ENCODE measurements at regions not wholly inside any gene's neighbourhood (a gene's known extent, or its start where the extent isn't known, plus 50 kb on each side); places are given as distances from the start of the nearest gene placed in this dataset.

- Histone ChIP-seq H3K4me1 (ENCODE audit: insufficient read depth, low read length) (no peaks in the 10 kb centered on the region), H3K27ac (ENCODE audit: low read depth in 1 of 2, low read length in 2 of 2) (no peak overlapping the region), H3K4me3 (ENCODE audit: low read length) (no peak overlapping the region), H3K27me3 (ENCODE audit: control insufficient read depth in 1 of 2, insufficient read depth in 2 of 2, low read length in 2 of 2) (no peaks in the 10 kb centered on the region), H3K36me3 (ENCODE audit: insufficient read depth, low read length) (no peaks in the 10 kb centered on the region), H3K9me3 (ENCODE audit: control insufficient read depth in 1 of 2, insufficient read depth in 1 of 2, low read length in 2 of 2) (no peaks in the 10 kb centered on the region)
- Mint-ChIP-seq H3K4me1 (ENCODE audit: low read depth) (no peaks in the 10 kb centered on the region), H3K9me3 (no peaks in the 10 kb centered on the region), H3K4me3 (no peak overlapping the region), H3K36me3 (ENCODE audit: low read depth) (no peaks in the 10 kb centered on the region), H3K27ac (no peak overlapping the region), H3K27me3 (peaks cover 4% of the 10 kb centered on the region)
- intact Hi-C loops (cut with DNase I, micrococcal nuclease) = no loop called here
- DNase-seq = no peak
- TF ChIP-seq, protein P1, sequence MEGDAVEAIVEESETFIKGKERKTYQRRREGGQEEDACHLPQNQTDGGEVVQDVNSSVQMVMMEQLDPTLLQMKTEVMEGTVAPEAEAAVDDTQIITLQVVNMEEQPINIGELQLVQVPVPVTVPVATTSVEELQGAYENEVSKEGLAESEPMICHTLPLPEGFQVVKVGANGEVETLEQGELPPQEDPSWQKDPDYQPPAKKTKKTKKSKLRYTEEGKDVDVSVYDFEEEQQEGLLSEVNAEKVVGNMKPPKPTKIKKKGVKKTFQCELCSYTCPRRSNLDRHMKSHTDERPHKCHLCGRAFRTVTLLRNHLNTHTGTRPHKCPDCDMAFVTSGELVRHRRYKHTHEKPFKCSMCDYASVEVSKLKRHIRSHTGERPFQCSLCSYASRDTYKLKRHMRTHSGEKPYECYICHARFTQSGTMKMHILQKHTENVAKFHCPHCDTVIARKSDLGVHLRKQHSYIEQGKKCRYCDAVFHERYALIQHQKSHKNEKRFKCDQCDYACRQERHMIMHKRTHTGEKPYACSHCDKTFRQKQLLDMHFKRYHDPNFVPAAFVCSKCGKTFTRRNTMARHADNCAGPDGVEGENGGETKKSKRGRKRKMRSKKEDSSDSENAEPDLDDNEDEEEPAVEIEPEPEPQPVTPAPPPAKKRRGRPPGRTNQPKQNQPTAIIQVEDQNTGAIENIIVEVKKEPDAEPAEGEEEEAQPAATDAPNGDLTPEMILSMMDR (IDR thresholded peaks at IDR 0.05) = no peak
- ChIA-PET CTCF (no interaction called here), POLR2A (no interaction called here)
- no peak for ATAC-seq (ENCODE audit: poor library complexity)
Observed at GRCh38 chr17:65447823-65448222, 113.6 kb downstream of the AXIN2 start.

GRCh38 chr17:65446838-65447526 is 114.5 kb downstream of the AXIN2 start:
- Histone ChIP-seq H3K27me3 (ENCODE audit: control insufficient read depth in 1 of 2, insufficient read depth in 2 of 2, low read length in 2 of 2) (no peaks in the 10 kb centered on the region), H3K4me1 (ENCODE audit: insufficient read depth, low read length) (no peaks in the 10 kb centered on the region), H3K9me3 (ENCODE audit: control insufficient read depth in 1 of 2, insufficient read depth in 1 of 2, low read length in 2 of 2) (no peaks in the 10 kb centered on the region), H3K27ac (ENCODE audit: low read depth in 1 of 2, low read length in 2 of 2) (no peak overlapping the region), H3K4me3 (ENCODE audit: low read length) (no peak overlapping the region), H3K36me3 (ENCODE audit: insufficient read depth, low read length) (no peaks in the 10 kb centered on the region)
- H3K4me1 Mint-ChIP-seq (ENCODE audit: low read depth) = no peaks in the 10 kb centered on the region
- intact Hi-C loops (cut with DNase I, micrococcal nuclease) = no loop called here
- ChIA-PET CTCF (no interaction called here), POLR2A (no interaction called here)
- no peak overlapping the region for H3K27ac Mint-ChIP-seq
- ATAC-seq (ENCODE audit: poor library complexity) (no peak), DNase-seq (no peak)
- H3K4me3 Mint-ChIP-seq = no peak overlapping the region
- H3K27me3 Mint-ChIP-seq = peaks cover 4% of the 10 kb centered on the region
- H3K9me3 Mint-ChIP-seq = no peaks in the 10 kb centered on the region
- no peaks in the 10 kb centered on the region for H3K36me3 Mint-ChIP-seq (ENCODE audit: low read depth)
- TF ChIP-seq, protein P1 (IDR thresholded peaks at IDR 0.05) = no peak

DNA sequence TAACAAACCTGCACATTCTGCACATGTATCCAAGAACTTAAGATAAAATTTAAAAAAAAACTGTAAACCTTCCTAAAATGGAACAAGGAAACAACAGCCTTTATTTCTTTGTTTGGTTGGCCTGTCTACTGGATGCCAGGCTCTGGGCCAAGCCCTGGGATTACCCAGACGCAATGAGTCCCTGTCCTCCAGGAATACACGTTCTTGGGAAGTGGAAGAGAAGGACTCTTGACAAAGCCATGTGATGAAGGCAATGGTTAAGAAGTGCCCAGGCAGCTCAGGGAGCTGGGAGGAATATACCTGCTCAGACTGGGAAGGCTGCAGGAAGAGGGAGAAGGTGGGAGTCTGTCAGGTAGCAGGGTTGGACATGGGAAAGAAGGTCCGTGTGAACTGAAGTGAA is 115.4 kb downstream of the AXIN2 start:
- no peak overlapping the region for H3K4me3 Mint-ChIP-seq
- Histone ChIP-seq H3K9me3 (ENCODE audit: control insufficient read depth in 1 of 2, insufficient read depth in 1 of 2, low read length in 2 of 2) (no peaks in the 10 kb centered on the region), H3K4me3 (ENCODE audit: low read length) (no peak overlapping the region), H3K36me3 (ENCODE audit: insufficient read depth, low read length) (no peaks in the 10 kb centered on the region), H3K4me1 (ENCODE audit: insufficient read depth, low read length) (no peaks in the 10 kb centered on the region), H3K27ac (ENCODE audit: low read depth in 1 of 2, low read length in 2 of 2) (no peak overlapping the region), H3K27me3 (ENCODE audit: control insufficient read depth in 1 of 2, insufficient read depth in 2 of 2, low read length in 2 of 2) (no peaks in the 10 kb centered on the region)
- CTCF ChIA-PET = no interaction called here
- intact Hi-C loops (cut with DNase I, micrococcal nuclease) = no loop called here
- H3K4me1 Mint-ChIP-seq (ENCODE audit: low read depth) = no peaks in the 10 kb centered on the region
- H3K27me3 Mint-ChIP-seq = peaks cover 4% of the 10 kb centered on the region
- ATAC-seq (ENCODE audit: poor library complexity) (no peak), DNase-seq (no peak)
- no peaks in the 10 kb centered on the region for H3K9me3 Mint-ChIP-seq
- no peak overlapping the region for H3K27ac Mint-ChIP-seq
- no peaks in the 10 kb centered on the region for H3K36me3 Mint-ChIP-seq (ENCODE audit: low read depth)
- TF ChIP-seq, protein P1 (IDR thresholded peaks at IDR 0.05) = no peak
- POLR2A ChIA-PET = no interaction called here
